Kidney (tissue), 13 donors: ENCODE measurements at regions not wholly inside any gene's neighbourhood (a gene's known extent, or its start where the extent isn't known, plus 50 kb on each side); places are given as distances from the start of the nearest gene placed in this dataset.
A peak's percentile ranks its signal among the peaks of the same experiment; 100 is the strongest.

ENCODE experiments used
- DNase-seq, 5 donors: peaks; one replicate each; pipeline ENCODE4 v3.0.0-alpha.2; 2013 to 2020
- FAIRE-seq: peaks from 2 replicates; lab custom pipeline; 2012; peaks lifted over from hg19 to GRCh38; lab: Jason Lieb, UNC
- H3K27ac ChIP-seq, 2 donors: one replicate each; pipeline ENCODE4 v1.7.0; 2013; ENCODE audit warnings: low read depth in 2 of 2, low read length in 2 of 2, inconsistent platforms in 1 of 2
- H3K27me3 ChIP-seq: one replicate; pipeline ENCODE4 v1.7.1; 2013; ENCODE audit warnings: low read length, inconsistent platforms; ENCODE audit not compliant: control insufficient read depth, insufficient read depth
- H3K36me3 ChIP-seq, 3 donors: one replicate each; pipeline versions ENCODE4 v1.7.0 to v1.7.1; 2013; ENCODE audit warnings: low read length in 3 of 3, control low read depth in 1 of 3, inconsistent platforms in 1 of 3; ENCODE audit not compliant: insufficient read depth in 3 of 3, control insufficient read depth in 2 of 3
- H3K4me1 ChIP-seq, 3 donors: one replicate each; pipeline versions ENCODE4 v1.7.0 to v1.7.1; 2013; ENCODE audit warnings: low read length in 3 of 3, inconsistent platforms in 1 of 3, low read depth in 1 of 3; ENCODE audit not compliant: control insufficient read depth in 2 of 3, insufficient read depth in 2 of 3
- H3K4me3 ChIP-seq, 3 donors: one replicate each; pipeline versions ENCODE4 v1.7.0 to v1.8.1; 2013; ENCODE audit warnings: low read length in 3 of 3, control low read depth in 1 of 3, inconsistent platforms in 1 of 3
- H3K9ac ChIP-seq, 3 donors: one replicate each; pipeline versions ENCODE4 v1.7.0 to v1.7.1; 2013; ENCODE audit warnings: low read length in 3 of 3, control low read depth in 1 of 3, inconsistent platforms in 1 of 3
- H3K9me3 ChIP-seq, 3 donors: one replicate each; pipeline versions ENCODE4 v1.7.0 to v1.7.1; 2013; ENCODE audit warnings: low read length in 3 of 3, control low read depth in 1 of 3, inconsistent platforms in 1 of 3; ENCODE audit not compliant: control insufficient read depth in 2 of 3, insufficient read depth in 1 of 3
- CTCF ChIP-seq: IDR thresholded peaks from 3 replicates; pipeline ENCODE4 v1.5.1; 2012; ENCODE audit warnings: mild to moderate bottlenecking, moderate library complexity, borderline replicate concordance; ENCODE audit not compliant: insufficient read depth; ENCODE audit errors: extremely low read depth
- intact Hi-C: fragments of 100-400 bp; cut with DNase I; formaldehyde crosslinking; loops from one replicate; pipeline ENCODE4 v1.11.1; 2022
- donor health status: control.
- donor health status: control.
- donor health status: control.
- donor health status: control.
- donor health status: control.
- donor health status: DM: yes; HTN: yes; CAD: no.
- donor health status: Normal renal cell carcinoma (clear cell type).

GRCh38 chr13:69495096-69495495, 612.5 kb upstream of the ATXN8OS start:
- no peak overlapping the region for H3K9ac ChIP-seq
- no peaks in the 10 kb centered on the region for H3K4me1 ChIP-seq
- no peaks in the 10 kb centered on the region for H3K27me3 ChIP-seq
- no peak for TF ChIP-seq CTCF
- no peak overlapping the region for H3K27ac ChIP-seq
- no peaks in the 10 kb centered on the region for H3K9me3 ChIP-seq
- H3K4me3 ChIP-seq, result no peak overlapping the region
- no peaks in the 10 kb centered on the region for H3K36me3 ChIP-seq
- no peak for DNase-seq
- intact Hi-C loops, result no loop called here
- FAIRE-seq, result no peak

GRCh38 chr13:69487576-69487975, 620.0 kb upstream of the ATXN8OS start:
- peak overlapping the region in 1 of 3 donors; percentile 21 for H3K4me3 ChIP-seq
- H3K9me3 ChIP-seq, result peaks cover 0 to 2% (median 0%) of the 10 kb centered on the region in 3 donors
- FAIRE-seq (no peak), DNase-seq (no peak)
- no peak overlapping the region for H3K9ac ChIP-seq
- H3K27ac ChIP-seq, result no peak overlapping the region
- TF ChIP-seq CTCF, result no peak
- no peaks in the 10 kb centered on the region for H3K4me1 ChIP-seq
- intact Hi-C loops, result no loop called here
- no peaks in the 10 kb centered on the region for H3K36me3 ChIP-seq
- H3K27me3 ChIP-seq, result no peaks in the 10 kb centered on the region

- Histone ChIP-seq H3K9me3 (peaks cover 0 to 2% (median 0%) of the 10 kb centered on the region in 3 donors), H3K9ac (no peak overlapping the region), H3K4me3 (no peak overlapping the region), H3K36me3 (no peaks in the 10 kb centered on the region), H3K27me3 (no peaks in the 10 kb centered on the region), H3K27ac (no peak overlapping the region), H3K4me1 (no peaks in the 10 kb centered on the region)
- intact Hi-C loops, result no loop called here
- FAIRE-seq, result no peak
- DNase-seq, result no peak
- TF ChIP-seq CTCF, result no peak
Observed at GRCh38 chr13:69485991-69486592, 621.5 kb upstream of the ATXN8OS start.

- no peaks in the 10 kb centered on the region for H3K9me3 ChIP-seq
- no peak overlapping the region for H3K9ac ChIP-seq
Observed at GRCh38 chr13:69477451-69477850, 630.2 kb upstream of the ATXN8OS start.

More at GRCh38 chr13:69477451-69477850, 630.2 kb upstream of the ATXN8OS start:
- DNase-seq (no peak), FAIRE-seq (no peak)
- no peak overlapping the region for H3K4me3 ChIP-seq
- H3K27me3 ChIP-seq, result no peaks in the 10 kb centered on the region
- no peaks in the 10 kb centered on the region for H3K36me3 ChIP-seq
- H3K4me1 ChIP-seq, result no peaks in the 10 kb centered on the region
- no peak for TF ChIP-seq CTCF
- intact Hi-C loops, result no loop called here
- no peak overlapping the region for H3K27ac ChIP-seq
